Jurkat, Clone E6-1 (cell line): ENCODE measurements at regions not wholly inside any gene's neighbourhood (a gene's known extent, or its start where the extent isn't known, plus 50 kb on each side); places are given as distances from the start of the nearest gene placed in this dataset.

ENCODE experiments used
- DNase-seq: peaks from one replicate; pipeline ENCODE4 v3.0.0-alpha.2; 2011; ENCODE audit warnings: low read depth, low spot score
- H3K4me3 ChIP-seq: 2 replicates; pipeline ENCODE4 v1.5.1; 2011; ENCODE audit warnings: mild to moderate bottlenecking, low read length, control low read depth, moderate library complexity

- no peak for DNase-seq
- no peak overlapping the region for H3K4me3 ChIP-seq
These were observed 50.3 kb upstream of the NFE2L2 start for GRCh38 chr2:177314722-177315264.

- no peak overlapping the region for H3K4me3 ChIP-seq
- DNase-seq: no peak
These were observed 50.8 kb upstream of the NFE2L2 start for GRCh38 chr2:177315364-177315763.

GRCh38 chr2:177316756-177317155 lies 52.2 kb upstream of the NFE2L2 start:
- DNase-seq: no peak
- H3K4me3 ChIP-seq: no peak overlapping the region

GRCh38 chr2:177317443-177317842 lies 52.9 kb upstream of the NFE2L2 start:
- DNase-seq: no peak
- no peak overlapping the region for H3K4me3 ChIP-seq

GRCh38 chr2:177317857-177318256 lies 53.3 kb upstream of the NFE2L2 start:
- no peak overlapping the region for H3K4me3 ChIP-seq
- DNase-seq: no peak

- no peak for DNase-seq
These were observed 54.1 kb upstream of the NFE2L2 start for GRCh38 chr2:177318613-177319012.

GRCh38 chr2:177320596-177320995 lies 56.1 kb upstream of the NFE2L2 start:
- H3K4me3 ChIP-seq: no peak overlapping the region
- no peak for DNase-seq

More at GRCh38 chr2:177318613-177319012, 54.1 kb upstream of the NFE2L2 start:
- H3K4me3 ChIP-seq: no peak overlapping the region

GRCh38 chr2:177322801-177323261 lies 58.3 kb upstream of the NFE2L2 start:
- no peak for DNase-seq
- no peak overlapping the region for H3K4me3 ChIP-seq

- DNase-seq: no peak
- no peak overlapping the region for H3K4me3 ChIP-seq
These were observed 60.3 kb upstream of the NFE2L2 start for GRCh38 chr2:177324797-177325196.

- DNase-seq: no peak
- no peak overlapping the region for H3K4me3 ChIP-seq
These were observed 61.0 kb upstream of the NFE2L2 start for GRCh38 chr2:177325554-177325953.

GRCh38 chr2:177326005-177326404 lies 61.5 kb upstream of the NFE2L2 start:
- no peak overlapping the region for H3K4me3 ChIP-seq
- DNase-seq: no peak

- H3K4me3 ChIP-seq: no peak overlapping the region
- no peak for DNase-seq
These were observed 62.1 kb upstream of the NFE2L2 start for GRCh38 chr2:177326591-177326990.

GRCh38 chr2:177327009-177327408 lies 62.5 kb upstream of the NFE2L2 start:
- peak; percentile 46 for DNase-seq
- H3K4me3 ChIP-seq: no peak overlapping the region

- no peak for DNase-seq
- no peak overlapping the region for H3K4me3 ChIP-seq
These were observed 63.5 kb upstream of the NFE2L2 start for GRCh38 chr2:177328056-177328455.

- no peak for DNase-seq
- H3K4me3 ChIP-seq: no peak overlapping the region
These were observed 63.5 kb upstream of the AGPS start for GRCh38 chr2:177329064-177329463.

- DNase-seq: no peak
- no peak overlapping the region for H3K4me3 ChIP-seq
These were observed 61.0 kb upstream of the AGPS start for GRCh38 chr2:177331466-177331997.

- H3K4me3 ChIP-seq: no peak overlapping the region
- DNase-seq: peak; percentile 74
These were observed 60.3 kb upstream of the AGPS start for GRCh38 chr2:177332026-177332991.

- DNase-seq: no peak
- H3K4me3 ChIP-seq: no peak overlapping the region
These were observed 59.6 kb upstream of the AGPS start for GRCh38 chr2:177332992-177333388.

- no peak for DNase-seq
These were observed 57.5 kb upstream of the AGPS start for GRCh38 chr2:177334940-177335543.

GRCh38 chr2:177335917-177336450 lies 56.6 kb upstream of the AGPS start:
- no peak for DNase-seq
- no peak overlapping the region for H3K4me3 ChIP-seq

More at GRCh38 chr2:177334940-177335543, 57.5 kb upstream of the AGPS start:
- H3K4me3 ChIP-seq: no peak overlapping the region
